ENCODE measurements at regions not wholly inside any gene's neighbourhood (a gene's known extent, or its start where the extent isn't known, plus 50 kb on each side); places are given as distances from the start of the nearest gene placed in this dataset.

GRCh38 chr3:102192575-102192974 is 242.2 kb upstream of the ZPLD1 start:
- DNase-seq = no peak

GRCh38 chr3:102193255-102193654 is 241.6 kb upstream of the ZPLD1 start:
- DNase-seq = no peak

GRCh38 chr3:102194001-102194400 is 240.8 kb upstream of the ZPLD1 start:
- DNase-seq = no peak

GRCh38 chr3:102194760-102195159 is 240.1 kb upstream of the ZPLD1 start:
- no peak for DNase-seq

GRCh38 chr3:102195198-102195948 is 239.4 kb upstream of the ZPLD1 start:
- DNase-seq = no peak

GRCh38 chr3:102200126-102200525 is 234.7 kb upstream of the ZPLD1 start:
- DNase-seq = no peak

- no peak for DNase-seq
Observed at GRCh38 chr3:102200560-102200959, 234.3 kb upstream of the ZPLD1 start.

GRCh38 chr3:102205647-102206046 is 229.2 kb upstream of the ZPLD1 start:
- no peak for DNase-seq

- DNase-seq = no peak
Observed at GRCh38 chr3:102206511-102207031, 228.2 kb upstream of the ZPLD1 start.

GRCh38 chr3:102207151-102207571 is 227.7 kb upstream of the ZPLD1 start:
- no peak for DNase-seq

GRCh38 chr3:102215166-102215565 is 219.6 kb upstream of the ZPLD1 start:
- no peak for DNase-seq

- DNase-seq = no peak
Observed at GRCh38 chr3:102223132-102223531, 211.7 kb upstream of the ZPLD1 start.

GRCh38 chr3:102224171-102224570 is 210.6 kb upstream of the ZPLD1 start:
- no peak for DNase-seq

- no peak for DNase-seq
Observed at GRCh38 chr3:102225005-102225404, 209.8 kb upstream of the ZPLD1 start.

- DNase-seq = peak; percentile 10
Observed at GRCh38 chr3:102225407-102226132, 209.2 kb upstream of the ZPLD1 start.

- no peak for DNase-seq
Observed at GRCh38 chr3:102226463-102226862, 208.4 kb upstream of the ZPLD1 start.

- DNase-seq = peak; percentile 33
Observed at GRCh38 chr3:102229062-102229655, 205.7 kb upstream of the ZPLD1 start.

- DNase-seq = no peak
Observed at GRCh38 chr3:102230057-102230456, 204.8 kb upstream of the ZPLD1 start.

- DNase-seq = no peak
Observed at GRCh38 chr3:102233881-102234280, 200.9 kb upstream of the ZPLD1 start.

- DNase-seq = no peak
Observed at GRCh38 chr3:102235679-102236078, 199.1 kb upstream of the ZPLD1 start.

- no peak for DNase-seq
Observed at GRCh38 chr3:102237181-102237580, 197.6 kb upstream of the ZPLD1 start.

- DNase-seq = no peak
Observed at GRCh38 chr3:102237838-102238237, 197.0 kb upstream of the ZPLD1 start.

GRCh38 chr3:102238362-102238761 is 196.5 kb upstream of the ZPLD1 start:
- DNase-seq = no peak

GRCh38 chr3:102240720-102241119 is 194.1 kb upstream of the ZPLD1 start:
- DNase-seq = no peak
